ENCODE measurements at regions not wholly inside any gene's neighbourhood (a gene's known extent, or its start where the extent isn't known, plus 50 kb on each side); places are given as distances from the start of the nearest gene placed in this dataset.

GRCh38 chr13:62537593-62537992 lies 1121.9 kb upstream of the PCDH20 start:
- in situ Hi-C loops (cut with MboI; ENCODE audit: low sequenced_read_pairs in 4 of 4), result no loop called here
- intact Hi-C loops (cut with DNase I; ENCODE audit: low total_unique reads), result no loop called here
- no peak for ATAC-seq

GRCh38 chr13:62525652-62526051 lies 1110.0 kb upstream of the PCDH20 start:
- Histone ChIP-seq H3K27ac (no peak overlapping the region), H3K27me3 (no peaks in the 10 kb centered on the region), H3K4me1 (no peaks in the 10 kb centered on the region), H3K9me3 (no peaks in the 10 kb centered on the region), H3K36me3 (no peaks in the 10 kb centered on the region), H3K4me3 (no peak overlapping the region)
- in situ Hi-C loops (cut with MboI; ENCODE audit: low sequenced_read_pairs in 4 of 4), result no loop called here
- intact Hi-C loops (cut with DNase I; ENCODE audit: low total_unique reads), result no loop called here
- TF ChIP-seq POLR2A (IDR thresholded peaks at IDR 0.05) (no peak), CTCF (IDR thresholded peaks at IDR 0.05 in 4 of 5, conservative IDR thresholded peaks at IDR 0.05 in 1 of 5) (no peak)
- no peak for DNase-seq
- no peak for ATAC-seq

More at GRCh38 chr13:62537593-62537992, 1121.9 kb upstream of the PCDH20 start:
- TF ChIP-seq CTCF (IDR thresholded peaks at IDR 0.05 in 4 of 5, conservative IDR thresholded peaks at IDR 0.05 in 1 of 5) (no peak), POLR2A (IDR thresholded peaks at IDR 0.05) (no peak)
- H3K9me3 ChIP-seq, result no peaks in the 10 kb centered on the region
- H3K4me1 ChIP-seq, result no peaks in the 10 kb centered on the region
- H3K4me3 ChIP-seq, result no peak overlapping the region
- H3K27me3 ChIP-seq, result no peaks in the 10 kb centered on the region
- no peak for DNase-seq
- no peak overlapping the region for H3K27ac ChIP-seq
- no peaks in the 10 kb centered on the region for H3K36me3 ChIP-seq

GRCh38 chr13:62524498-62524897 lies 1108.8 kb upstream of the PCDH20 start:
- ATAC-seq (no peak), DNase-seq (no peak)
- no peak overlapping the region for H3K4me3 ChIP-seq
- H3K27me3 ChIP-seq, result no peaks in the 10 kb centered on the region
- intact Hi-C loops (cut with DNase I; ENCODE audit: low total_unique reads), result no loop called here
- TF ChIP-seq CTCF (IDR thresholded peaks at IDR 0.05 in 4 of 5, conservative IDR thresholded peaks at IDR 0.05 in 1 of 5), result no peak
- no peak for TF ChIP-seq POLR2A (IDR thresholded peaks at IDR 0.05)
- H3K9me3 ChIP-seq, result no peaks in the 10 kb centered on the region
- no peak overlapping the region for H3K27ac ChIP-seq
- H3K4me1 ChIP-seq, result no peaks in the 10 kb centered on the region
- no peaks in the 10 kb centered on the region for H3K36me3 ChIP-seq
- in situ Hi-C loops (cut with MboI; ENCODE audit: low sequenced_read_pairs in 4 of 4), result no loop called here

- intact Hi-C loops (cut with DNase I; ENCODE audit: low total_unique reads), result no loop called here
- in situ Hi-C loops (cut with MboI; ENCODE audit: low sequenced_read_pairs in 4 of 4), result no loop called here
- ATAC-seq (no peak), DNase-seq (no peak)
- no peak overlapping the region for H3K27ac ChIP-seq
- H3K27me3 ChIP-seq, result no peaks in the 10 kb centered on the region
- TF ChIP-seq CTCF (IDR thresholded peaks at IDR 0.05 in 4 of 5, conservative IDR thresholded peaks at IDR 0.05 in 1 of 5) (no peak), POLR2A (IDR thresholded peaks at IDR 0.05) (no peak)
- no peaks in the 10 kb centered on the region for H3K4me1 ChIP-seq
- no peak overlapping the region for H3K4me3 ChIP-seq
- H3K36me3 ChIP-seq, result no peaks in the 10 kb centered on the region
- no peaks in the 10 kb centered on the region for H3K9me3 ChIP-seq
Observed at GRCh38 chr13:62524061-62524460, 1108.4 kb upstream of the PCDH20 start.

All from gastrocnemius medialis (tissue), 4 donors.